Left lung (tissue), 4 donors: ENCODE measurements at regions not wholly inside any gene's neighbourhood (a gene's known extent, or its start where the extent isn't known, plus 50 kb on each side); places are given as distances from the start of the nearest gene placed in this dataset.

Experiments
- ATAC-seq: fragments of 200-7000 bp; cut with Tn5 transposase; one replicate; pipeline ENCODE4 v1.9.1; 2020; ENCODE audit warnings: moderate library complexity
- DNase-seq, 4 donors: peaks; one replicate each; pipeline ENCODE4 v3.0.0-alpha.2; 2013 to 2020
- H3K27ac ChIP-seq, 2 donors: fragments of 200-600 bp; sonication (generic) in 1 of 2; one replicate each; pipeline versions ENCODE4 v1.5.0 to v1.8.0; 2020 to 2021
- H3K27me3 ChIP-seq, 2 donors: fragments of 200-600 bp; sonication (generic) in 1 of 2; one replicate each; pipeline versions ENCODE4 v1.5.0 to v1.8.0; 2020 to 2021
- H3K36me3 ChIP-seq, 2 donors: fragments of 200-600 bp; sonication (generic) in 1 of 2; one replicate each; pipeline versions ENCODE4 v1.5.0 to v1.8.0; 2020 to 2021
- H3K4me1 ChIP-seq, 2 donors: fragments of 200-600 bp; one replicate each; pipeline ENCODE4 v1.8.0; 2021
- H3K4me3 ChIP-seq, 2 donors: fragments of 200-600 bp; sonication (generic) in 1 of 2; one replicate each; pipeline versions ENCODE4 v1.5.0 to v1.8.0; 2020 to 2021; ENCODE audit warnings: mild to moderate bottlenecking in 1 of 2
- H3K9me3 ChIP-seq, 2 donors: fragments of 200-600 bp; sonication (generic) in 1 of 2; one replicate each; pipeline versions ENCODE4 v1.5.0 to v1.8.0; 2020 to 2021
- CTCF ChIP-seq, 2 donors: fragments of 200-600 bp; sonication (generic) in 1 of 2; IDR thresholded peaks; one replicate each; pipeline versions ENCODE4 v1.5.0 to v1.8.0; 2021; ENCODE audit warnings: antibody characterized with exemption in 2 of 2
- intact Hi-C, 2 donors: fragments of 100-400 bp; cut with DNase I; formaldehyde crosslinking; loops; one replicate each; pipeline versions ENCODE4 v1.11.2 to v1.14.2; 2022
- donor health status: DM: no; HTN: yes; CAD: no.
- donor health status: DM: no; HTN: no; CAD: no.

GRCh38 chr6:125392682-125393081, 90.9 kb upstream of the HDDC2 start:
- no peak for ATAC-seq
- no peak overlapping the region for H3K27ac ChIP-seq
- no peaks in the 10 kb centered on the region for H3K9me3 ChIP-seq
- no peaks in the 10 kb centered on the region for H3K36me3 ChIP-seq
- intact Hi-C loops = no loop called here
- H3K27me3 ChIP-seq = no peaks in the 10 kb centered on the region
- TF ChIP-seq CTCF (IDR thresholded peaks at IDR 0.05) = no peak
- no peak for DNase-seq
- H3K4me3 ChIP-seq = no peak overlapping the region
- no peaks in the 10 kb centered on the region for H3K4me1 ChIP-seq

GRCh38 chr6:125393449-125393858, 91.7 kb upstream of the HDDC2 start:
- intact Hi-C loops = no loop called here
- peaks cover 0 to 1% of the 10 kb centered on the region in 2 donors for H3K9me3 ChIP-seq
- no peaks in the 10 kb centered on the region for H3K4me1 ChIP-seq
- no peak overlapping the region for H3K27ac ChIP-seq
- H3K36me3 ChIP-seq = no peaks in the 10 kb centered on the region
- ATAC-seq (peak; percentile 86), DNase-seq (no peak)
- H3K27me3 ChIP-seq = no peaks in the 10 kb centered on the region
- no peak for TF ChIP-seq CTCF (IDR thresholded peaks at IDR 0.05)
- no peak overlapping the region for H3K4me3 ChIP-seq

- TF ChIP-seq CTCF (IDR thresholded peaks at IDR 0.05) = no peak
- no peaks in the 10 kb centered on the region for H3K4me1 ChIP-seq
- no peak overlapping the region for H3K4me3 ChIP-seq
- ATAC-seq = no peak
- peaks cover 0 to 5% of the 10 kb centered on the region in 2 donors for H3K9me3 ChIP-seq
- intact Hi-C loops = no loop called here
- no peaks in the 10 kb centered on the region for H3K27me3 ChIP-seq
- H3K27ac ChIP-seq = no peak overlapping the region
- no peak for DNase-seq
- H3K36me3 ChIP-seq = no peaks in the 10 kb centered on the region
Observed at GRCh38 chr6:125406741-125407140, 105.0 kb upstream of the HDDC2 start.

GRCh38 chr6:125414507-125414906, 112.7 kb upstream of the HDDC2 start:
- DNase-seq (no peak), ATAC-seq (no peak)
- no peaks in the 10 kb centered on the region for H3K36me3 ChIP-seq
- H3K9me3 ChIP-seq = peaks cover 0 to 11% of the 10 kb centered on the region in 2 donors
- H3K27me3 ChIP-seq = no peaks in the 10 kb centered on the region
- intact Hi-C loops = no loop called here
- H3K27ac ChIP-seq = no peak overlapping the region
- H3K4me3 ChIP-seq = no peak overlapping the region
- H3K4me1 ChIP-seq = no peaks in the 10 kb centered on the region
- no peak for TF ChIP-seq CTCF (IDR thresholded peaks at IDR 0.05)

DNA sequence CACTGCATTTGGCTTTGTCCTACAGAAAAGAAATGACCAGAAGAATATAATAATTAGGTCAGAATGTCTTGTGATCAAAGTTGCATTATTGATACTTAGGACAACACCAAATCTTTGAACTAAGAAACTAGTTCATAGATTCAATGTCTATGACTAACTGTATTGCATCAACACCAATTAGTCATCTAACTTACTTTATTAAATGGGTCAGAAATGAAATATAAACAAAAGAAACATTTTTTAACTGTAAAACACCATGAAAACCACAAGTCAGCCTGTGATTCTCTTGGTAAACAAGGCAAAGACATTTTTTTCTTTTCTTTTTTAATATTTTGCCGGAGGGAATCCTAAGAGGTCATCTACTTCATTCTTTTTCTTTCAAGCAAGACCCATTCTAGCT, 114.1 kb upstream of the HDDC2 start:
- no peak for DNase-seq
- H3K9me3 ChIP-seq = peaks cover 0 to 11% of the 10 kb centered on the region in 2 donors
- H3K27me3 ChIP-seq = no peaks in the 10 kb centered on the region
- H3K36me3 ChIP-seq = no peaks in the 10 kb centered on the region
- H3K27ac ChIP-seq = no peak overlapping the region
- ATAC-seq = no peak
- intact Hi-C loops = no loop called here
- H3K4me1 ChIP-seq = no peaks in the 10 kb centered on the region
- TF ChIP-seq CTCF (IDR thresholded peaks at IDR 0.05) = no peak
- H3K4me3 ChIP-seq = no peak overlapping the region
